Trophoblast cell (in vitro differentiated cells and primary cell): ENCODE measurements at regions not wholly inside any gene's neighbourhood (a gene's known extent, or its start where the extent isn't known, plus 50 kb on each side); places are given as distances from the start of the nearest gene placed in this dataset.

Experiments
- DNase-seq, 2 donors: peaks; one replicate each; pipeline ENCODE4 v3.0.0-alpha.2; 2016
- H2AFZ ChIP-seq: 2 replicates; pipeline ENCODE4 v1.6.1; 2013; ENCODE audit warnings: low read length, moderate library complexity, mild to moderate bottlenecking; ENCODE audit not compliant: insufficient read depth, poor library complexity
- H2AK5ac ChIP-seq: 2 replicates; pipeline ENCODE4 v1.6.1; 2013; ENCODE audit warnings: mild to moderate bottlenecking, low read length
- H2BK120ac ChIP-seq: 2 replicates; pipeline ENCODE4 v1.6.1; 2013; ENCODE audit warnings: low read length, mild to moderate bottlenecking, moderate library complexity; ENCODE audit not compliant: insufficient read depth, poor library complexity
- H2BK12ac ChIP-seq: 2 replicates; pipeline ENCODE4 v1.6.1; 2013; ENCODE audit warnings: mild to moderate bottlenecking, low read length, moderate library complexity
- H2BK5ac ChIP-seq: 2 replicates; pipeline ENCODE4 v1.6.1; 2013; ENCODE audit warnings: low read length, low read depth, moderate library complexity, mild to moderate bottlenecking; ENCODE audit not compliant: poor library complexity
- H3K14ac ChIP-seq: 2 replicates; pipeline ENCODE4 v1.6.1; 2013; ENCODE audit warnings: mild to moderate bottlenecking, low read length
- H3K18ac ChIP-seq: 2 replicates; pipeline ENCODE4 v1.6.1; 2013; ENCODE audit warnings: mild to moderate bottlenecking, low read length
- H3K23ac ChIP-seq: 2 replicates; pipeline ENCODE4 v1.6.1; 2013; ENCODE audit warnings: low read length
- H3K27ac ChIP-seq: 2 replicates; pipeline ENCODE4 v1.5.1; 2013; ENCODE audit warnings: low read depth, mild to moderate bottlenecking, inconsistent platforms, low read length, moderate library complexity
- H3K27me3 ChIP-seq: 2 replicates; pipeline ENCODE4 v1.6.1; 2013; ENCODE audit warnings: inconsistent platforms, mild to moderate bottlenecking, low read length, moderate library complexity; ENCODE audit not compliant: insufficient read depth
- H3K36me3 ChIP-seq, 2 experiments: 1 replicate in 1 of 2; 2 replicates in 1 of 2; pipeline ENCODE4 v1.6.1; 2013; ENCODE audit warnings: low read length in 2 of 2, mild to moderate bottlenecking in 2 of 2, moderate library complexity in 1 of 2; ENCODE audit not compliant: insufficient read depth in 2 of 2, control insufficient read depth in 1 of 2
- H3K4ac ChIP-seq: 2 replicates; pipeline ENCODE4 v1.6.1; 2013; ENCODE audit warnings: low read depth, mild to moderate bottlenecking, low read length, moderate library complexity
- H3K4me1 ChIP-seq, 2 experiments: 1 replicate in 1 of 2; 2 replicates in 1 of 2; pipeline ENCODE4 v1.6.1; 2013; ENCODE audit warnings: low read length in 2 of 2, mild to moderate bottlenecking in 2 of 2, moderate library complexity in 1 of 2; ENCODE audit not compliant: insufficient read depth in 2 of 2, control insufficient read depth in 1 of 2
- H3K4me2 ChIP-seq: 2 replicates; pipeline ENCODE4 v1.6.1; 2013; ENCODE audit warnings: inconsistent platforms, mild to moderate bottlenecking, low read length, moderate library complexity
- H3K4me3 ChIP-seq: 2 replicates; pipeline ENCODE4 v1.5.1; 2013; ENCODE audit warnings: mild to moderate bottlenecking, low read depth, low read length, inconsistent platforms
- H3K79me1 ChIP-seq: one replicate; pipeline ENCODE4 v1.6.1; 2013; ENCODE audit warnings: low read length
- H3K79me2 ChIP-seq: 2 replicates; pipeline ENCODE4 v1.6.1; 2013; ENCODE audit warnings: low read length, mild to moderate bottlenecking; ENCODE audit not compliant: control insufficient read depth, insufficient read depth, poor library complexity
- H3K9ac ChIP-seq: 2 replicates; pipeline ENCODE4 v1.6.1; 2013; ENCODE audit warnings: mild to moderate bottlenecking, low read length
- H3K9me3 ChIP-seq: 2 replicates; pipeline ENCODE4 v1.6.1; 2013; ENCODE audit warnings: low read depth, mild to moderate bottlenecking, control low read depth, inconsistent platforms, low read length; ENCODE audit not compliant: insufficient read depth
- H4K12ac ChIP-seq: 2 replicates; pipeline ENCODE4 v1.6.1; 2013; ENCODE audit warnings: low read depth, mild to moderate bottlenecking, low read length, moderate library complexity
- H4K8ac ChIP-seq: 2 replicates; pipeline ENCODE4 v1.6.1; 2013; ENCODE audit warnings: low read depth, mild to moderate bottlenecking, low read length, moderate library complexity
- H4K91ac ChIP-seq: one replicate; pipeline ENCODE4 v1.6.1; 2013; ENCODE audit warnings: low read depth, mild to moderate bottlenecking, low read length, moderate library complexity
- WGBS: extraction: QIAGEN DNeasy Blood & Tissue Kit; methylation state at CpG from one replicate; pipeline ENCODE4 v1.1.7; 2013; ENCODE audit warnings: missing lambda C conversion rate; ENCODE audit not compliant: insufficient read length, insufficient coverage; ENCODE audit errors: extremely low coverage; 5-methylcytosine and 5-hydroxymethylcytosine counted together

- no peak overlapping the region for H2BK5ac ChIP-seq
- no peaks in the 10 kb centered on the region for H3K4me1 ChIP-seq
- no peaks in the 10 kb centered on the region for H3K79me1 ChIP-seq
- no peak overlapping the region for H3K23ac ChIP-seq
- no peak overlapping the region for H3K4me3 ChIP-seq
- no peak overlapping the region for H3K4ac ChIP-seq
- no peak overlapping the region for H3K18ac ChIP-seq
- no peak overlapping the region for H3K14ac ChIP-seq
- no peaks in the 10 kb centered on the region for H3K36me3 ChIP-seq
- H3K9ac ChIP-seq = no peak overlapping the region
- no peak overlapping the region for H2BK12ac ChIP-seq
- H4K91ac ChIP-seq = no peak overlapping the region
- H3K4me2 ChIP-seq = no peak overlapping the region
- DNase-seq = peak in 1 of 2 donors; percentile 4
- WGBS = no CpG with 5 or more reads among the region's 6 CpGs
- no peak overlapping the region for H3K27ac ChIP-seq
- H2AFZ ChIP-seq = no peak overlapping the region
- H3K9me3 ChIP-seq = peaks cover 2% of the 10 kb centered on the region
- H3K79me2 ChIP-seq = no peaks in the 10 kb centered on the region
- no peak overlapping the region for H4K12ac ChIP-seq
- no peak overlapping the region for H2AK5ac ChIP-seq
- no peak overlapping the region for H4K8ac ChIP-seq
- H3K27me3 ChIP-seq = no peaks in the 10 kb centered on the region
- H2BK120ac ChIP-seq = no peak overlapping the region
These were observed 199.8 kb upstream of the WSCD1 start for GRCh38 chr17:5870231-5870953.

DNA sequence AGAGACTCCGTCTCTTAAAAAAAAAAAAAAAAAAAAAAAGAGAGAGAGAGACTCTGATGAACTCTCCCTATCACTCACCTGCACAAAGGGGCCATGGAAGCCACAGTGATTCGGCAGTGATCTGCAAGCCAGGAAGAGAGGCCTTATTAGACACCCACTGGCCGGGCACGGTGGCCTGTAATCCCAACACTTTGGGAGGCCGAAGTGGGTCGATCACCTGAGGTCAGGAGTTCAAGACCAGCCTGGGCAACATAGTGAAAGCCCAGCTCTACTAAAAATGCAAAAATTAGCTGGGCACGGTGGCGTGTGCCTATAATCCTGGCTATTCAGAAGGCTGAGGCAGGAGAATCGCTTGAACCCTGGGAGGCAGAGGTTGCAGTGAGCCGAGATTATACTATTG is 198.5 kb upstream of the WSCD1 start:
- Histone ChIP-seq H3K27ac (no peak overlapping the region), H2BK120ac (no peak overlapping the region), H3K23ac (no peak overlapping the region), H3K4ac (no peak overlapping the region), H3K27me3 (no peaks in the 10 kb centered on the region), H2AK5ac (no peak overlapping the region), H3K18ac (no peak overlapping the region), H3K4me3 (no peak overlapping the region), H4K12ac (no peak overlapping the region), H2BK5ac (no peak overlapping the region), H3K36me3 (no peaks in the 10 kb centered on the region), H3K4me2 (no peak overlapping the region), H3K79me1 (no peaks in the 10 kb centered on the region), H2AFZ (no peak overlapping the region), H3K14ac (no peak overlapping the region), H4K91ac (no peak overlapping the region), H3K9me3 (peaks cover 2% of the 10 kb centered on the region), H2BK12ac (no peak overlapping the region), H3K79me2 (no peaks in the 10 kb centered on the region), H3K4me1 (no peaks in the 10 kb centered on the region), H3K9ac (no peak overlapping the region), H4K8ac (no peak overlapping the region)
- no CpG with 5 or more reads among the region's 10 CpGs for WGBS
- peak in 1 of 2 donors; percentile 40 for DNase-seq

DNA sequence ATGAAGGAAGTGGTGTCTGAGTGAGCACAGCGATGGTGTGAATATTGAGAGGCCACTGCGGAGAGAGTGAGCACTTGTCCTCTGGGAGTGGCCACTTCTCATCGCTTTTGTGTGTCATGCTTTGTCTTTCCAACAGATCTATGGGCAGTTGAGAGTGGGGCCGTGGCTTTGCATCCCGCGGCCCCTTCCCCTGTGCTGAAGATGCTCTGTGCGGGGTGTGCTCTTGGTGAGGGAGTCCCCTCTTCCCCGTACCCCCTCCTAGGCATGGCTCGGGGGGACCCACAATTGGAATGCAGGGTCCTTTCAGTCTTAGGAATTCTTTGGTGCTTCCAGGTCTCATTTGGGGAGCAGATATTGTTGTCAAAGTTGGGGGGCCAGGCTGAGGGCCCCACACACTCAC is 197.3 kb upstream of the WSCD1 start:
- Histone ChIP-seq H2BK12ac (no peak overlapping the region), H3K27ac (no peak overlapping the region), H3K23ac (no peak overlapping the region), H2AK5ac (no peak overlapping the region), H3K27me3 (no peaks in the 10 kb centered on the region), H3K9ac (no peak overlapping the region), H3K79me2 (no peaks in the 10 kb centered on the region), H3K14ac (no peak overlapping the region), H2BK120ac (no peak overlapping the region), H4K12ac (no peak overlapping the region), H2BK5ac (no peak overlapping the region), H3K18ac (no peak overlapping the region), H4K8ac (no peak overlapping the region), H3K4ac (no peak overlapping the region), H3K79me1 (no peaks in the 10 kb centered on the region), H3K4me1 (no peaks in the 10 kb centered on the region), H3K4me3 (no peak overlapping the region), H4K91ac (no peak overlapping the region), H2AFZ (no peak overlapping the region), H3K4me2 (no peak overlapping the region), H3K9me3 (no peaks in the 10 kb centered on the region), H3K36me3 (no peaks in the 10 kb centered on the region)
- no peak for DNase-seq
- WGBS = no CpG with 5 or more reads among the region's 9 CpGs

- Histone ChIP-seq H3K18ac (no peak overlapping the region), H2AFZ (no peak overlapping the region), H3K9ac (peak overlapping the region; percentile 33), H3K4ac (no peak overlapping the region), H2BK120ac (no peak overlapping the region), H2AK5ac (no peak overlapping the region), H4K12ac (no peak overlapping the region), H3K79me2 (no peaks in the 10 kb centered on the region), H3K23ac (no peak overlapping the region), H3K27me3 (no peaks in the 10 kb centered on the region), H3K79me1 (no peaks in the 10 kb centered on the region), H2BK5ac (no peak overlapping the region), H4K91ac (no peak overlapping the region), H4K8ac (no peak overlapping the region), H3K27ac (no peak overlapping the region), H3K4me1 (no peaks in the 10 kb centered on the region), H3K4me2 (no peak overlapping the region), H3K4me3 (no peak overlapping the region), H2BK12ac (no peak overlapping the region), H3K36me3 (no peaks in the 10 kb centered on the region), H3K14ac (no peak overlapping the region), H3K9me3 (no peaks in the 10 kb centered on the region)
- no peak for DNase-seq
- WGBS = no CpG with 5 or more reads among the region's 4 CpGs
These were observed 196.4 kb upstream of the WSCD1 start for GRCh38 chr17:5873781-5874180.
